Kidney (tissue), 13 donors: ENCODE measurements at regions not wholly inside any gene's neighbourhood (a gene's known extent, or its start where the extent isn't known, plus 50 kb on each side); places are given as distances from the start of the nearest gene placed in this dataset.

ENCODE experiments used
- DNase-seq, 5 donors: peaks; one replicate each; pipeline ENCODE4 v3.0.0-alpha.2; 2013 to 2020
- FAIRE-seq: peaks from 2 replicates; lab custom pipeline; 2012; peaks lifted over from hg19 to GRCh38; lab: Jason Lieb, UNC
- H3K27ac ChIP-seq, 2 donors: one replicate each; pipeline ENCODE4 v1.7.0; 2013; ENCODE audit warnings: low read depth in 2 of 2, low read length in 2 of 2, inconsistent platforms in 1 of 2
- H3K27me3 ChIP-seq: one replicate; pipeline ENCODE4 v1.7.1; 2013; ENCODE audit warnings: low read length, inconsistent platforms; ENCODE audit not compliant: control insufficient read depth, insufficient read depth
- H3K36me3 ChIP-seq, 3 donors: one replicate each; pipeline versions ENCODE4 v1.7.0 to v1.7.1; 2013; ENCODE audit warnings: low read length in 3 of 3, control low read depth in 1 of 3, inconsistent platforms in 1 of 3; ENCODE audit not compliant: insufficient read depth in 3 of 3, control insufficient read depth in 2 of 3
- H3K4me1 ChIP-seq, 3 donors: one replicate each; pipeline versions ENCODE4 v1.7.0 to v1.7.1; 2013; ENCODE audit warnings: low read length in 3 of 3, inconsistent platforms in 1 of 3, low read depth in 1 of 3; ENCODE audit not compliant: control insufficient read depth in 2 of 3, insufficient read depth in 2 of 3
- H3K4me3 ChIP-seq, 3 donors: one replicate each; pipeline versions ENCODE4 v1.7.0 to v1.8.1; 2013; ENCODE audit warnings: low read length in 3 of 3, control low read depth in 1 of 3, inconsistent platforms in 1 of 3
- H3K9ac ChIP-seq, 3 donors: one replicate each; pipeline versions ENCODE4 v1.7.0 to v1.7.1; 2013; ENCODE audit warnings: low read length in 3 of 3, control low read depth in 1 of 3, inconsistent platforms in 1 of 3
- H3K9me3 ChIP-seq, 3 donors: one replicate each; pipeline versions ENCODE4 v1.7.0 to v1.7.1; 2013; ENCODE audit warnings: low read length in 3 of 3, control low read depth in 1 of 3, inconsistent platforms in 1 of 3; ENCODE audit not compliant: control insufficient read depth in 2 of 3, insufficient read depth in 1 of 3
- intact Hi-C: fragments of 100-400 bp; cut with DNase I; formaldehyde crosslinking; loops from one replicate; pipeline ENCODE4 v1.11.1; 2022
- TF ChIP-seq, protein P1 (sequence below): IDR thresholded peaks from 3 replicates; pipeline ENCODE4 v1.5.1; 2012; ENCODE audit warnings: mild to moderate bottlenecking, moderate library complexity, borderline replicate concordance; ENCODE audit not compliant: insufficient read depth; ENCODE audit errors: extremely low read depth
- donor health status: control.
- donor health status: control.
- donor health status: control.
- donor health status: control.
- donor health status: control.
- donor health status: DM: yes; HTN: yes; CAD: no.
- donor health status: Normal renal cell carcinoma (clear cell type).

GRCh38 chrX:131894995-131895394, 128.1 kb upstream of the STK26 start:
- TF ChIP-seq, protein P1, sequence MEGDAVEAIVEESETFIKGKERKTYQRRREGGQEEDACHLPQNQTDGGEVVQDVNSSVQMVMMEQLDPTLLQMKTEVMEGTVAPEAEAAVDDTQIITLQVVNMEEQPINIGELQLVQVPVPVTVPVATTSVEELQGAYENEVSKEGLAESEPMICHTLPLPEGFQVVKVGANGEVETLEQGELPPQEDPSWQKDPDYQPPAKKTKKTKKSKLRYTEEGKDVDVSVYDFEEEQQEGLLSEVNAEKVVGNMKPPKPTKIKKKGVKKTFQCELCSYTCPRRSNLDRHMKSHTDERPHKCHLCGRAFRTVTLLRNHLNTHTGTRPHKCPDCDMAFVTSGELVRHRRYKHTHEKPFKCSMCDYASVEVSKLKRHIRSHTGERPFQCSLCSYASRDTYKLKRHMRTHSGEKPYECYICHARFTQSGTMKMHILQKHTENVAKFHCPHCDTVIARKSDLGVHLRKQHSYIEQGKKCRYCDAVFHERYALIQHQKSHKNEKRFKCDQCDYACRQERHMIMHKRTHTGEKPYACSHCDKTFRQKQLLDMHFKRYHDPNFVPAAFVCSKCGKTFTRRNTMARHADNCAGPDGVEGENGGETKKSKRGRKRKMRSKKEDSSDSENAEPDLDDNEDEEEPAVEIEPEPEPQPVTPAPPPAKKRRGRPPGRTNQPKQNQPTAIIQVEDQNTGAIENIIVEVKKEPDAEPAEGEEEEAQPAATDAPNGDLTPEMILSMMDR, result no peak
- intact Hi-C loops, result no loop called here
- Histone ChIP-seq H3K27me3 (peaks cover 23% of the 10 kb centered on the region), H3K27ac (no peak overlapping the region), H3K9ac (no peak overlapping the region), H3K4me3 (no peak overlapping the region), H3K36me3 (no peaks in the 10 kb centered on the region), H3K4me1 (no peaks in the 10 kb centered on the region), H3K9me3 (no peaks in the 10 kb centered on the region)
- peak in 2 of 5 donors; percentile 67 to 71 for DNase-seq
- FAIRE-seq, result no peak

DNA sequence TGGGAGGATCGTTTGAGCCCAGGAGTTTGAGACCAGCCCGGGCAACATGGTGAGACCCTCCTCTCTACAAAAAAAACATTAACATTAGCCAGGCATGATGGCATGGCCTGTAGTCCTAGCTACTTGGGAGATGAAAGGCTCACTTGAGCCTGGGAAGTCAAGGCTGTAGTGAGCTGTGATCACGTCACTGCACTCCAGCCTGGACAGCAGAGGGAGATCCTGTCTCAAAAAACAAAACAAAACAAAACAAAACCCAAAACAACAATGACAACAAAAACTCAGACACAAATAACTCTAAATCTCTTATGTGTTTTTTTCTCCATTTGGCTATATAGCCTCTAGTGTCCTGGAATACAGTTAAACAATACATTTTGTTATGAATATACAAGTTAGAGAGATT, 127.3 kb upstream of the STK26 start:
- H3K4me3 ChIP-seq, result no peak overlapping the region

GRCh38 chrX:131901546-131901945, 121.6 kb upstream of the STK26 start:
- H3K27me3 ChIP-seq, result peaks cover 16% of the 10 kb centered on the region
- no peaks in the 10 kb centered on the region for H3K9me3 ChIP-seq
- no peaks in the 10 kb centered on the region for H3K4me1 ChIP-seq
- FAIRE-seq (no peak), DNase-seq (peak in 3 of 5 donors; percentile 12 to 58 (median 49))
- H3K27ac ChIP-seq, result no peak overlapping the region
- no peak overlapping the region for H3K4me3 ChIP-seq
- intact Hi-C loops, result no loop called here
- H3K9ac ChIP-seq, result no peak overlapping the region
- no peaks in the 10 kb centered on the region for H3K36me3 ChIP-seq
- TF ChIP-seq, protein P1, result no peak

More for the DNA sequence above, 127.3 kb upstream of the STK26 start:
- no peak overlapping the region for H3K9ac ChIP-seq
- peak; percentile 47 for FAIRE-seq
- H3K4me1 ChIP-seq, result no peaks in the 10 kb centered on the region
- H3K27ac ChIP-seq, result no peak overlapping the region
- H3K36me3 ChIP-seq, result no peaks in the 10 kb centered on the region
- peak in 2 of 5 donors; percentile 10 to 15 for DNase-seq
- TF ChIP-seq, protein P1, result no peak
- intact Hi-C loops, result no loop called here
- no peaks in the 10 kb centered on the region for H3K9me3 ChIP-seq
- peaks cover 19% of the 10 kb centered on the region for H3K27me3 ChIP-seq
